GM12892 (cell line): ENCODE measurements at regions not wholly inside any gene's neighbourhood (a gene's known extent, or its start where the extent isn't known, plus 50 kb on each side); places are given as distances from the start of the nearest gene placed in this dataset.

Experiments
- POLR2A ChIP-seq: IDR thresholded peaks from 2 replicates; pipeline ENCODE4 v1.6.1; 2011; ENCODE audit warnings: low read depth, low read length, control low read depth
- POLR2AphosphoS5 ChIP-seq: IDR thresholded peaks from 2 replicates; pipeline ENCODE4 v1.6.1; 2011; ENCODE audit warnings: low read depth, low read length, control low read depth
- TAF1 ChIP-seq: IDR thresholded peaks from 2 replicates; pipeline ENCODE4 v1.6.1; 2011; ENCODE audit warnings: low read depth, mild to moderate bottlenecking, control low read depth, low read length, borderline replicate concordance

DNA sequence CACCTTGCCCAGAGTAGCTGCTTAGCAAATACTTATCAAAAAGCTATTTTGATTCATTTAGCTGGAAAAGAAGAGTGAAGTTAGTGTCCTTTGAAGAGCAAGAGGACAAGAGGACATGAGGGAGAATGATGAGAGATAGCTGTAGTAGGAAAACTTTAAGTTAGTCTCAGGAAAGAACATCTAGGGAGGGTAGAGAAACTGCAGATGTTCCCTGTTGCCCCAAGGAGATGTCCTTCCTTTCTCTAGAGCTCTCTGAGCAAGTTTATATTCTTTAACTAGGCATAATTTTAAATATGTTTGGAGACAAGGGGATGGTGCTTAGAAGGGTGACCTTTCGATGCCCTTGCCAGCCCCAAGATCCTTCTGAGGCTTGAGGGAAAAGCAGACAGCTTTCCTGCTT, 529.1 kb upstream of the TBX3 start:
- TF ChIP-seq TAF1 (no peak), POLR2A (no peak), POLR2AphosphoS5 (no peak)
